Cardiac muscle cell (in vitro differentiated cells and primary cell): ENCODE measurements at regions not wholly inside any gene's neighbourhood (a gene's known extent, or its start where the extent isn't known, plus 50 kb on each side); places are given as distances from the start of the nearest gene placed in this dataset.

ENCODE experiments used
- DNase-seq, 2 donors: peaks; one replicate each; pipeline versions ENCODE4 v3.0.0 to v3.0.0-alpha.2; 2010 to 2017; ENCODE audit warnings: low read depth in 1 of 2, low spot score in 1 of 2
- H3K27ac ChIP-seq: fragments of 200-600 bp; sonication (generic); 2 replicates; pipeline ENCODE4 v1.5.1; 2016
- H3K27me3 ChIP-seq: fragments of 200-600 bp; sonication (generic); 2 replicates; pipeline ENCODE4 v1.6.0; 2016; ENCODE audit warnings: control low read depth
- H3K36me3 ChIP-seq: fragments of 200-600 bp; sonication (generic); 2 replicates; pipeline ENCODE4 v1.5.1; 2016; ENCODE audit warnings: control low read depth
- H3K4me1 ChIP-seq: fragments of 200-600 bp; sonication (generic); 2 replicates; pipeline ENCODE4 v1.8.1; 2017; ENCODE audit warnings: low read depth, mild to moderate bottlenecking, mixed run types
- H3K4me3 ChIP-seq: fragments of 200-600 bp; sonication (generic); 2 replicates; pipeline ENCODE4 v1.5.1; 2016; ENCODE audit warnings: mild to moderate bottlenecking
- H3K9me3 ChIP-seq: fragments of 200-600 bp; sonication (generic); 2 replicates; pipeline ENCODE4 v1.5.1; 2017; ENCODE audit warnings: low read depth, mild to moderate bottlenecking, control low read depth
- CTCF ChIP-seq: IDR thresholded peaks from 2 replicates; pipeline ENCODE4 v1.5.1; 2012; ENCODE audit warnings: low read depth, mild to moderate bottlenecking, low read length

GRCh38 chr1:113320272-113320671, 70.0 kb upstream of the MAGI3 start:
- Histone ChIP-seq H3K4me1 (no peaks in the 10 kb centered on the region), H3K4me3 (no peak overlapping the region), H3K27ac (no peak overlapping the region), H3K9me3 (no peaks in the 10 kb centered on the region), H3K36me3 (no peaks in the 10 kb centered on the region), H3K27me3 (no peaks in the 10 kb centered on the region)
- TF ChIP-seq CTCF: no peak
- no peak for DNase-seq

- Histone ChIP-seq H3K36me3 (no peaks in the 10 kb centered on the region), H3K27me3 (no peaks in the 10 kb centered on the region), H3K9me3 (no peaks in the 10 kb centered on the region), H3K4me1 (no peaks in the 10 kb centered on the region), H3K4me3 (no peak overlapping the region), H3K27ac (no peak overlapping the region)
- no peak for TF ChIP-seq CTCF
- DNase-seq: no peak
Observed at GRCh38 chr1:113320972-113321680, 69.2 kb upstream of the MAGI3 start.

- no peaks in the 10 kb centered on the region for H3K27me3 ChIP-seq
- no peaks in the 10 kb centered on the region for H3K36me3 ChIP-seq
- peak in 1 of 2 donors; percentile 22 for DNase-seq
- H3K4me3 ChIP-seq: no peak overlapping the region
- no peak for TF ChIP-seq CTCF
- no peaks in the 10 kb centered on the region for H3K4me1 ChIP-seq
- no peak overlapping the region for H3K27ac ChIP-seq
- no peaks in the 10 kb centered on the region for H3K9me3 ChIP-seq
Observed at GRCh38 chr1:113321771-113322387, 68.4 kb upstream of the MAGI3 start.

- H3K4me3 ChIP-seq: no peak overlapping the region
- H3K27ac ChIP-seq: no peak overlapping the region
- no peak for TF ChIP-seq CTCF
- no peak for DNase-seq
- no peaks in the 10 kb centered on the region for H3K9me3 ChIP-seq
- no peaks in the 10 kb centered on the region for H3K4me1 ChIP-seq
- no peaks in the 10 kb centered on the region for H3K36me3 ChIP-seq
- H3K27me3 ChIP-seq: no peaks in the 10 kb centered on the region
Observed at GRCh38 chr1:113322439-113322838, 67.9 kb upstream of the MAGI3 start.

GRCh38 chr1:113325022-113325421, 65.3 kb upstream of the MAGI3 start:
- H3K9me3 ChIP-seq: no peaks in the 10 kb centered on the region
- no peak for TF ChIP-seq CTCF
- H3K27me3 ChIP-seq: no peaks in the 10 kb centered on the region
- no peaks in the 10 kb centered on the region for H3K4me1 ChIP-seq
- no peak overlapping the region for H3K27ac ChIP-seq
- no peak overlapping the region for H3K4me3 ChIP-seq
- no peaks in the 10 kb centered on the region for H3K36me3 ChIP-seq
- DNase-seq: peak in 1 of 2 donors; percentile 26
